Caco-2 (cell line): ENCODE measurements at regions not wholly inside any gene's neighbourhood (a gene's known extent, or its start where the extent isn't known, plus 50 kb on each side); places are given as distances from the start of the nearest gene placed in this dataset.

Experiments
- BruUV-seq: library from RNA; stranded (reverse); fragments of 400-500 nt; replicated peaks from 2 replicates; lab custom pipeline; 2021; lab: Mats Ljungman, UMichigan
- CTCF ChIA-PET: fragments of 300-600 bp; sonication (Branson Sonifier 250); formaldehyde crosslinking; loops from one replicate; lab custom pipeline; 2022; ENCODE audit warnings: antibody characterized with exemption; lab: Charles Lee
- POLR2A ChIA-PET: fragments of 300-600 bp; sonication (Branson Sonifier 250); formaldehyde crosslinking; loops from one replicate; lab custom pipeline; 2022; ENCODE audit warnings: antibody characterized with exemption; lab: Charles Lee
- DNase-seq, 2 experiments: peaks; one replicate each; pipeline versions ENCODE4 v3.0.0 to v3.0.0-alpha.2; 2020 to 2022
- H3K27me3 ChIP-seq: replicated peaks from 2 replicates; pipeline ENCODE4 v1.6.0; 2011; ENCODE audit warnings: low read length; ENCODE audit not compliant: control insufficient read depth, insufficient read depth
- H3K36me3 ChIP-seq: 2 replicates; pipeline ENCODE4 v1.5.1; 2011; ENCODE audit warnings: low read length; ENCODE audit not compliant: control insufficient read depth, insufficient read depth
- H3K4me1 ChIP-seq: fragments of 250-450 bp; sonication (Bioruptor Pico); 2 replicates; pipeline ENCODE4 v1.5.1; 2020; ENCODE audit warnings: mild to moderate bottlenecking
- H3K4me3 ChIP-seq: 2 replicates; pipeline ENCODE4 v1.5.1; 2011; ENCODE audit warnings: low read depth, mild to moderate bottlenecking, control low read depth, low read length
- H3K9me3 ChIP-seq: fragments of 250-450 bp; sonication (Bioruptor Pico); 2 replicates; pipeline ENCODE4 v1.5.1; 2020; ENCODE audit warnings: mild to moderate bottlenecking, moderate library complexity
- H3K27ac Mint-ChIP-seq: one replicate; pipeline ENCODE4 v1.8.0; 2022; ENCODE audit warnings: mixed read lengths; ENCODE audit not compliant: unreplicated experiment
- H3K27me3 Mint-ChIP-seq: one replicate; pipeline ENCODE4 v1.8.0; 2022; ENCODE audit warnings: mixed read lengths; ENCODE audit not compliant: insufficient read depth, unreplicated experiment
- H3K36me3 Mint-ChIP-seq: one replicate; pipeline ENCODE4 v1.8.0; 2022; ENCODE audit warnings: mild to moderate bottlenecking, mixed read lengths; ENCODE audit not compliant: insufficient read depth, unreplicated experiment
- H3K4me1 Mint-ChIP-seq: one replicate; pipeline ENCODE4 v1.8.0; 2022; ENCODE audit warnings: low read depth, mixed read lengths; ENCODE audit not compliant: unreplicated experiment
- H3K4me3 Mint-ChIP-seq: one replicate; pipeline ENCODE4 v1.8.0; 2022; ENCODE audit warnings: mild to moderate bottlenecking, moderate library complexity, mixed read lengths; ENCODE audit not compliant: unreplicated experiment
- H3K9me3 Mint-ChIP-seq: one replicate; pipeline ENCODE4 v1.8.0; 2022; ENCODE audit warnings: mixed read lengths; ENCODE audit not compliant: unreplicated experiment
- CTCF ChIP-seq, 2 experiments: fragments of 200-600 bp in 1 of 2; IDR thresholded peaks; 1 replicate in 1 of 2; 2 replicates in 1 of 2; pipeline versions ENCODE4 v1.5.1 to v1.8.0; 2011 to 2022; ENCODE audit warnings: antibody characterized with exemption in 1 of 2, control low read depth in 1 of 2, inconsistent platforms in 1 of 2, low read depth in 1 of 2, low read length in 1 of 2, mild to moderate bottlenecking in 1 of 2, moderate library complexity in 1 of 2; ENCODE audit not compliant: insufficient read depth in 1 of 2, severe bottlenecking in 1 of 2, unreplicated experiment in 1 of 2
- intact Hi-C: fragments of 100-400 bp; cut with micrococcal nuclease; formaldehyde crosslinking; loops from one replicate; pipeline ENCODE4 v1.10.0; 2022; ENCODE audit not compliant: unreplicated experiment

DNA sequence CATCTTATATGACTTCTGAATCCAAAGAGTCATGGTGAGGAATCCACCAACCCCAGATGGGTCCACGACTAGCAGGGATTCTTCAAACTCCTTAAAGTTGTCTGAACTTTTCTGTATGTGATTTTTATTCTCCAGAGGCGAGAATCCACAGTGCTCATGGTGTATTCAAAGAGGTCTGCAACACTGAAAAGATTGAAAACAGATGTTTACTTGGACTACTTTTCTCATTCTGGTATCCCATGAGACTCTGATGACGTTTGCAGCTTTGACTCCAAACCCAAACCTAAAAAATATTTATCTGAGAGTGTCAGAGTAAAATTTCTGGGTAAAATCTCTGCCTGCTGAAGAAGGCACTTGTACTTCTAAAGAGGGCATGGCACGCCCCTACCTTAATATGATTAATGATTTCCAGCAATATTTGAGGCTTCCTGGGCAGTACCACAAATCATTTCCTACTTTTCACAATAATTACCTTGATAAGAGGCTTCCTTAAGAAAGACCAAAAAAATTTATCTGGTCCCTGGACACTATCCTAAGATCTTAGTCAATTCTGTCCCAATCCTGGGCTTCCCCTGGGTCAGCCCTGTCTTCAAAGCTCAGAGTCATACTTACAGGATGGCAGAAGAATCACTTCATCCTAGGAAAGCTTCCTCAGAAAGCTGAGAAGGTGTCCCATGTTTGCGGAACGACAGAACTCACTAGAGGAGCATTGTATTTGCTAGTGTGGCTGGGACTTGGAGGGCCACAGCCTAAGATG lies 76.5 kb upstream of the MAP10 start:
- no peak overlapping the region for H3K4me3 ChIP-seq
- DNase-seq: no peak
- TF ChIP-seq CTCF (IDR thresholded peaks at IDR 0.05; ENCODE audit: insufficient read depth in 1 of 2, low read depth in 1 of 2, low read length in 1 of 2, severe bottlenecking in 1 of 2, unreplicated experiment in 1 of 2): no peak
- no TSS peak for BruUV-seq
- no peaks in the 10 kb centered on the region for H3K4me1 ChIP-seq
- H3K36me3 ChIP-seq: no peaks in the 10 kb centered on the region
- Mint-ChIP-seq H3K36me3 (no peaks in the 10 kb centered on the region), H3K27ac (no peak overlapping the region), H3K9me3 (no peaks in the 10 kb centered on the region), H3K27me3 (peaks cover 8% of the 10 kb centered on the region), H3K4me1 (no peaks in the 10 kb centered on the region), H3K4me3 (no peak overlapping the region)
- H3K9me3 ChIP-seq: no peaks in the 10 kb centered on the region
- H3K27me3 ChIP-seq: no peaks in the 10 kb centered on the region
- ChIA-PET POLR2A (no interaction called here), CTCF (no interaction called here)
- intact Hi-C loops: no loop called here

GRCh38 chr1:232732344-232732910 lies 72.8 kb upstream of the MAP10 start:
- Histone ChIP-seq H3K4me3 (no peak overlapping the region), H3K4me1 (no peaks in the 10 kb centered on the region), H3K36me3 (no peaks in the 10 kb centered on the region), H3K27me3 (no peaks in the 10 kb centered on the region), H3K9me3 (no peaks in the 10 kb centered on the region)
- no peak for TF ChIP-seq CTCF (IDR thresholded peaks at IDR 0.05; ENCODE audit: insufficient read depth in 1 of 2, low read depth in 1 of 2, low read length in 1 of 2, severe bottlenecking in 1 of 2, unreplicated experiment in 1 of 2)
- DNase-seq: no peak
- Mint-ChIP-seq H3K36me3 (no peaks in the 10 kb centered on the region), H3K4me1 (no peaks in the 10 kb centered on the region), H3K4me3 (no peak overlapping the region), H3K9me3 (no peaks in the 10 kb centered on the region), H3K27me3 (peaks cover 8% of the 10 kb centered on the region), H3K27ac (no peak overlapping the region)
- intact Hi-C loops: no loop called here
- CTCF ChIA-PET: no interaction called here
- POLR2A ChIA-PET: no interaction called here
- no TSS peak for BruUV-seq

DNA sequence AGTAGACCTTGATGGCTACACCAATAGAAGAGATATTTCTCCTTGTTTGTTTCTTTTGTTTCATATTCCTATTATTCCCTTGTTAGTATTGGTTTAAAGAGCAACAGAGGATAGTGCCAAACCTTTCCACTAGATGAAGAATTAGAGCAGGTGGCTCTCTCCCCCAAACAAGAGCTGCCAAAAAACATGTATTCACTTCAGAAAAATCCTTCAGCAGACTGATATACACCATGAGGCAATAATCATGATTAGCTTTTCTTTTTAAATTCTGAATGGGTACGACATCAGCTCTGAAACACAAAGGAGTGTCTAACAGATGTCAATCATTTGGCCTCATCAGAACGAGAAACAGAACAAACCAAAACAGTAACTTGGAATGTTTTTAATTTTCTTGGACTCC lies 67.3 kb upstream of the MAP10 start:
- Mint-ChIP-seq H3K27me3 (peaks cover 2% of the 10 kb centered on the region), H3K4me3 (no peak overlapping the region), H3K4me1 (no peaks in the 10 kb centered on the region), H3K9me3 (no peaks in the 10 kb centered on the region), H3K27ac (no peak overlapping the region), H3K36me3 (no peaks in the 10 kb centered on the region)
- Histone ChIP-seq H3K4me3 (no peak overlapping the region), H3K36me3 (no peaks in the 10 kb centered on the region), H3K9me3 (no peaks in the 10 kb centered on the region), H3K27me3 (no peaks in the 10 kb centered on the region), H3K4me1 (no peaks in the 10 kb centered on the region)
- DNase-seq: no peak
- CTCF ChIA-PET: no interaction called here
- no TSS peak for BruUV-seq
- POLR2A ChIA-PET: no interaction called here
- intact Hi-C loops: no loop called here
- no peak for TF ChIP-seq CTCF (IDR thresholded peaks at IDR 0.05; ENCODE audit: insufficient read depth in 1 of 2, low read depth in 1 of 2, low read length in 1 of 2, severe bottlenecking in 1 of 2, unreplicated experiment in 1 of 2)
